ENCODE measurements at regions not wholly inside any gene's neighbourhood (a gene's known extent, or its start where the extent isn't known, plus 50 kb on each side); places are given as distances from the start of the nearest gene placed in this dataset.

- TF ChIP-seq, protein P1, sequence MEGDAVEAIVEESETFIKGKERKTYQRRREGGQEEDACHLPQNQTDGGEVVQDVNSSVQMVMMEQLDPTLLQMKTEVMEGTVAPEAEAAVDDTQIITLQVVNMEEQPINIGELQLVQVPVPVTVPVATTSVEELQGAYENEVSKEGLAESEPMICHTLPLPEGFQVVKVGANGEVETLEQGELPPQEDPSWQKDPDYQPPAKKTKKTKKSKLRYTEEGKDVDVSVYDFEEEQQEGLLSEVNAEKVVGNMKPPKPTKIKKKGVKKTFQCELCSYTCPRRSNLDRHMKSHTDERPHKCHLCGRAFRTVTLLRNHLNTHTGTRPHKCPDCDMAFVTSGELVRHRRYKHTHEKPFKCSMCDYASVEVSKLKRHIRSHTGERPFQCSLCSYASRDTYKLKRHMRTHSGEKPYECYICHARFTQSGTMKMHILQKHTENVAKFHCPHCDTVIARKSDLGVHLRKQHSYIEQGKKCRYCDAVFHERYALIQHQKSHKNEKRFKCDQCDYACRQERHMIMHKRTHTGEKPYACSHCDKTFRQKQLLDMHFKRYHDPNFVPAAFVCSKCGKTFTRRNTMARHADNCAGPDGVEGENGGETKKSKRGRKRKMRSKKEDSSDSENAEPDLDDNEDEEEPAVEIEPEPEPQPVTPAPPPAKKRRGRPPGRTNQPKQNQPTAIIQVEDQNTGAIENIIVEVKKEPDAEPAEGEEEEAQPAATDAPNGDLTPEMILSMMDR (conservative IDR thresholded peaks at IDR 0.05), result no peak
- TF ChIP-seq ZFX (IDR thresholded peaks at IDR 0.05), result no peak
Measured at GRCh38 chr1:162990665-162991064, 78.5 kb upstream of the RGS4 start.

All from C4-2B (cell line).